NOMO-1 treated with DMSO at 0.1 percent for 48 hours (cell line): ENCODE measurements at regions not wholly inside any gene's neighbourhood (a gene's known extent, or its start where the extent isn't known, plus 50 kb on each side); places are given as distances from the start of the nearest gene placed in this dataset.
A peak's percentile ranks its signal among the peaks of the same experiment; 100 is the strongest.
"Not testable (repeated sequence)": the region's sequence is repeated elsewhere in the genome, so short reads cannot be mapped to it uniquely, and the experiment has no call there.

Experiments
- DNase-seq: peaks from one replicate; lab custom pipeline; 2025; ENCODE audit not compliant: unreplicated experiment; lab: John Stamatoyannopoulos, UW

DNA sequence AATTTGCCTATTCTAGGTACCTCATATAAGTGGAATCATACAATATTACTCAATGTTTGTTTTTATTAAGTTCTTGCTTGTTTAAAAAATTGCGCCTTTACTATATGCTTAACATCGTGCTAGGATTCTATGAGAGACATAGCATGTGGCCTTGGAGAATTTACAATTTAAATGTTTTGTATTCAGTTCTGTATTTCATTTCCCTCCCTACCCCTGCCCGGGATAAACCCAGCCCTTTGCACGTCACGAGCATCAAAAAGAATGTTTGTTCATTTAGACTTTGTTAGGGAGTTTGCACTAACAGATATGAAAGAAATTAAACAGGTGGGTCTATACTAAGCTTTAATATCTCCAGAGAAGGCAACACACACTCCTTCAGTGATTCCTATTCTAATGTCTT lies 75.7 kb downstream of the C18orf54 start:
- no peak for DNase-seq

GRCh38 chr18:54433857-54434256 lies 76.2 kb downstream of the C18orf54 start:
- DNase-seq, result no peak

- no peak for DNase-seq
These were observed 76.7 kb downstream of the C18orf54 start for GRCh38 chr18:54434453-54434852.

DNA sequence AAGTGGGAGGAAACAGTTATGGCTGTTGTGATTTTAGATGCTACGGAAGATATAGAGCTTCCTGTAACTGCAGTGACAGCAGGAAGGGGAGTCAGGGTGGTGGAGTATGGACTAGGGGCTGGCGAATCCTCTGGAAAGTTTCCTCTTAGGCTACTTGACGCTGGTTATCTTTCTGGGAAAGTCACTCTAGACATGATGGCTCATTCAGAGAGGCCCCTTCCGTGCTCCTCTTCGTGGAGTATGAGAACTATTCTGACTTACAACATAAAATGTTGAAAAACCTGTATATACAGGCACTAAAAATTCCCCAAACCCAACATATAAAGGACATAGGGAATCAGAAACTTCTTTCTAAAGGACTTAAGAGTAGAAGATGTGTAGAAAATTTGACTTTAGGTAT lies 78.8 kb downstream of the C18orf54 start:
- DNase-seq, result no peak

DNA sequence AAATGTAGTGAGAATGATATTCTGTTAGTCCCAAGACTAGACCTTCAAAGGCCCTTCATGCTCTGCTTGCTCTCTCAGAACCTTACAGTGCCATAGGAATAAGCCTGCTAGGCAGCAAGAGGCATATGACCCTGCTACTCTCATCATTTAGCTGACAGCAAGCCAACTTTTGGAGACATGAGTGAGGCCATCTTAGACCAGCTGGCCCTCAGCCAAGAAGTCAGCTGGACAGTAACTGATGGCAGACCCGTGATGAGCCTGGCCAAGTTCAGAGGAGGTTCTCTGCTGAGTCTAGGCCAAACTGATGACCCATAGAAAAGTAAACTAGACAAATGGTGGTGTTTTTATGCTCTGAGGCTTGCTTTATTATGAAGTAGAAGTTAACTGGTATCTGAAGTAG lies 82.6 kb downstream of the C18orf54 start:
- DNase-seq, result no peak

- DNase-seq, result peak; percentile 6
These were observed 86.7 kb downstream of the C18orf54 start for GRCh38 chr18:54444319-54444914.

DNA sequence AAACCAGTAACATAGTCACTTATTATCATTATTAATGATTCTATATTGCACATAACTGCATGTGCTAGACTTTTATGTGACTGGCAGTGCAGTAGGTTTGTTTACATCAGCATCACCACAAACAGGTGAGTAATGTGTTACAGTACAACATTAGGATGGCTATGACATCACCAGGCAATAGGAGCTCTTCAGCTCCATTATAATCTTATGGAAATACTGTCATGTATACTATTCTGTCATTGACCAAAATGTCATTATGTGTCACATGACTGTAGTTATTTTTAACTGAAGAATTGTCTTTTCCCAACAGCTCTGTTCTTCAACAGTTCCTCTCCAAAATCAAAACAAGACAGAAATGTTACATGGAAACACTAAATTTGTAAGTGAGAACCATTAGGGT lies 96.3 kb downstream of the C18orf54 start:
- DNase-seq, result no peak

- no peak for DNase-seq
These were observed 107.8 kb downstream of the C18orf54 start for GRCh38 chr18:54465502-54465901.

- no peak for DNase-seq
These were observed 108.7 kb downstream of the C18orf54 start for GRCh38 chr18:54466248-54467005.

DNA sequence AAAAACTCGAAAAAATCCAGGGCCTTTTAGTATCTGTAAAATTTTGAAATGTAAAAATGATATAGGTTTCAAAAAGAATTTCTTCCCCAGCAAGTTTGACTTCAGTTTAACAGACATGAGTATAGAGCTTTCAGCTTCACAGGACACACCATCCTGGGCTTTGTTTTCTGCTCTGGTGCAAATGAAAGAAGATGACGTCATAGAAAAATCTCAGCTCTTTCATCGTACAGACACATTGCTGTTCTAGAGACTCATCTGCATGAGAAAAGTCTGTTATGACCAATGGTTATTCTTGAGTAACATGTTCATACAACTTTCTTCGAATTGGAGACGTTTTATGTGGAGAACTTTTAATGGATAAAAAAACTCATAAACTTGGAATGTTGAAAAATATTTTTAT lies 111.7 kb upstream of the DYNAP start:
- no peak for DNase-seq

DNA sequence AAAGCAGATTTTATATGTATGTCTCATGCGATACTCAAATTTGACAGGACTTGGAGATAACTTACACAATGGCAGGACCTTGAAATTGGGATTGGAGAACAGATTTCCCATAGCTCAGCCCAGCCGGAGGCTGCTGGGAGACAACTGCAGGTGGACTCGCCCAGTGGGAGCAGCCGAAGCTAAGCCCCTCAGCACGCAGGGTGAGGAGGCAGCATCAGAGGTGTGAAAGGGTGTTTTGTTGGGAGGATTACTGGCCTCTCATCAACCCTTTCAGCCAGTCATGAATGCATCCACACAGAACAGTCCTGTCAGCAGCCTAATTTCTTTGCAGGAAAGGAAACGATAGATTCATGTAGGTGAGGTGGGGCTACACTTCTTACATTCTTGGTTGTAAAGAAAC lies 110.4 kb upstream of the DYNAP start:
- DNase-seq, result no peak

GRCh38 chr18:54502451-54502850 lies 88.6 kb upstream of the DYNAP start:
- DNase-seq, result not testable (repeated sequence)

DNA sequence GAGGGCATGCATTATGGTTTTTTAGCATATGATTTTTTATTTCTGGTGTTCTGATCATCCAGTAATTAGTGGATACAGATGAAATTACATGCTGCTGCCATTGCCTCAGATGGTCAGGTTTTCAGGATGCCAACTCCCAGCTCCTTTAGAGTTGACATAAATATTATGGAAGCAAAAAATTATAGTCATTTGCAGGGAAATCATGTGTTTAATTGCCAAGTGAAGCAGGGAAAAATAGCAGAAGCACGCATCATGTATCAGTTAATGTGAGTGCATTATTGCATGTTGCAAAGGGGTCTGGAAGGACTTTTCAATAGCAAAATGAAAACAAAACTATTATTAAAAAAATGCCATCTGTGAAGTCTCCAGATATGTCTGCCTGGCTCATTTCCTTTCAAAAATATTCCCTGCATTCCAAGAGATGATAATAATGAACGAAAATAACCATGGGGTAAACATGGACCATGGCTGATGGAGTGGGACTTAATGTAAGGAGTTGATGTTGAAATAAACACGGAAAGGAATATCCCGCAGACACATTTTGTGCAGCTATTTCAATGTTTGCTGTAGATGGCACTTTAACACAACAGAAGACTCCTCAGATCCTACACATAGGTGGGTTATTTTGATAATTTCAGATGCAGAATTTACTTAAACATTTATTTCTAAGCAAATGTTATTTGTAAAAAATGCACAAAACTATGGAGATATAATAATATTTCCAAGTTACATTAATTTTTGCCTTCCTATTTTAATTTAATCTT lies 87.7 kb upstream of the DYNAP start:
- DNase-seq, result no peak

DNA sequence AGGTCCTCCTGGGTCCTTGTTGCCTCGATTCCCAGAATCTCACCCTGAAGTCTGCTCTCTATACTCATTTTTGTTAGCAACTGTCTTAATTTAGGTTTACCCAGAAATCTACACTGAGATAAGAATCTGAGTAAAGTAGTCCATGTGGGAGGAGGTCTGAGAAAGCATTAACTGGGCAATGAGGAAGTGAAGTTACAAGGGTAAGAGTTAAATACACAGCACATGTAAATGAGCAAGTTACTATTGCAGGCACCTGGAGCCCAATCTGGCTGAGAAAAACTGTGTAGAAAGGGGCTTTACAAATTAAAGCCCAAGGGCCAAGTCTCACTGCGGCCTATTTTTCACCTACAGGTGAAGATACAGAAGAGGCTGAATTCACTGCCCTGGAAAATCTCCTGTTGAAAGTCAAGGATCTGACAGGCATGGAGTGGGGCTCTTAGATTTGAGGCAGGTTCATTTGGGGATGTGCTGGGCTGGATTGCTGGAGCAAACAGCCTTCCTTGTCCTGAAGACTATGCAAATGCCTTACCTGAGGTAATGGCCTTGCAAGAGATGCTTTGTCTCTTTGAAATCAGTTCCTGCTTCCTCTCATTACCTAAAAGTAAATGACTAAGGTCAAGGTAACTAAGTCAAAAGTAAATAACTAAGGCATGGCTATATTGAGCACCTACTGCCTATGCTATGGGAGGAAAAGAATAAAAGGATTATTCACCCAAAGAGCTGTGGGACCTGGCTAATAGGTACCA lies 84.4 kb upstream of the DYNAP start:
- no peak for DNase-seq

- DNase-seq, result no peak
These were observed 81.3 kb upstream of the DYNAP start for GRCh38 chr18:54509793-54510192.

DNA sequence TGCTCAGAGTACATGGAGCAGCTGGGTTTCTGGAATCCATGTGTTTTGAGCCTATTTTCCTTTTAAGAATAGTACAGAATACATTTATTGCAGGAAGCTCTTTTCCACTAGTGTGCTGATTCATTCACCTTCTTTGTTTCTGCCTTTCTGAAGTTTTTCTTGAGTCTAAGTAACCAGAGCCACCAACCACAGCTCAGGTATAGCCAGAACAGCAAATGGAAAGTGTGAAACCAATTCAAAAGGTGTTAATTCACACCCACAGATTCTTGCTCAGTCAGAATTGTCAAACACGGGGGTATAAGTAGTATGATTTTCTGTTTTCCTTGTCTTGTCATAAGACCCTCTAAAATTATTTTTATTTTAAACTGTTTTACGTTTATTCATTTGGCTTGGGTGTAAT lies 75.9 kb upstream of the DYNAP start:
- DNase-seq, result no peak

DNA sequence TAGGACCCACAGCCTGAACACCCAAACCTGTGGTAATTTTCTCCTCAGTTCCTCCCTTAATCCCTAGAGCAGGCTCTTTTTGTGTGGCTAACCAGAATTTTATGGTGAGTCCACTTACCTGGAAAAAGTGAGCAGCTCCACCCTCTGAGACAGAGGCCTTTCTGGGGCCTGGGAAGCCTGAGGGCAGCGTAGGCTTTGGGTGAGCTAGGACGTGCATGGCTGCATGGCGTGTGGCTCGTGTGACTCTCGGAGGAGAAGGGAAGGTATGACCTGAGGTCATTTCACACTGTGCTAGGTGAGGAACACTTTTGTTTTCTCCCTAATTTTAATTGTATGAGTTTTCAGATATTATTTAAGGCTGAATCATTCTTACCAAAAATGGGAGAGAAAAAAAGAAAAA lies 73.5 kb upstream of the DYNAP start:
- DNase-seq, result no peak

DNA sequence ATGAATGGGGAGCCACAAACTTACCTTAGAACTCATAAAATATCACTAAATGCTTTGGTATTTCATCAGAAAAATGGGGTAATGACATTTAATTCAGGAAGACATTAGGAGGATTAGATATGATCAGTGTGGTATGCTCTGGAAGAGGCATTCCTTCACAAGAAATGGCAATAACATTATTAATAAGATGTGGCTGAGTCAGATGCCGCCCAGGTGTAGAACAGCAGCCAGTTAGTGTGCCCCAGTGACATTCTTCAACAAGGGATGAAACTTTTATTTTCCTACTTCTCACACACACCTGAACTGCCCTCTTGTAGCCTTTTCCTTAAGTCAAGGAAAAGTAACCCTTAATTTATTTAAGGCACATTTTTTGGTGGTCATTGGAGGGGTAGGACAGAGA lies 69.2 kb upstream of the DYNAP start:
- no peak for DNase-seq

- DNase-seq, result no peak
These were observed 62.1 kb upstream of the DYNAP start for GRCh38 chr18:54528942-54529376.

GRCh38 chr18:54529444-54529843 lies 61.6 kb upstream of the DYNAP start:
- no peak for DNase-seq

DNA sequence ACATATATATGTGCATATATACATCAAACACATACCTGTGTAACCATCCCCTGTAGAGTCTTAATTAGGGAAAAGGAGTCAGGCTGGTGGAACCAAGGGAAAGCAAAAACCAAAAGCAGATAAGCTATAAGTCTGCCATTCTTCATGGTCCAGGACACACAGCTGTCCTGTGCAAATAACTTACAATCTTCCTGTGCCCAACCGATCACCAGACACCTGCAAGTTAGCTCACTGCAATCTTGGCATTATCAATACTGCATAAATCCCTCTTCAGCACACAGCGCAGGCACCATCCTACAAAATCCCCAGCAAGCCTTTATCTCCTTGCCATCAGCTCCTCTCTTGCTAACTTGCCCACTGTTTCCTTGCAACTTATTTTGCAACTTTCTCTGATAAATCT lies 60.8 kb upstream of the DYNAP start:
- DNase-seq, result no peak
